Immature natural killer cell (primary cell): ENCODE measurements at regions not wholly inside any gene's neighbourhood (a gene's known extent, or its start where the extent isn't known, plus 50 kb on each side); places are given as distances from the start of the nearest gene placed in this dataset.

ENCODE experiments used
- DNase-seq, 3 donors: peaks; one replicate each; pipeline ENCODE4 v3.0.0; 2022; ENCODE audit warnings: mixed read lengths in 1 of 3
- H3K27ac Mint-ChIP-seq, 6 donors: one replicate each; pipeline ENCODE4 v1.8.0; 2020; ENCODE audit warnings: mixed read lengths in 6 of 6, mild to moderate bottlenecking in 5 of 6, inconsistent platforms in 4 of 6, moderate library complexity in 3 of 6
- H3K27me3 Mint-ChIP-seq, 3 donors: one replicate each; pipeline ENCODE4 v1.8.0; 2020 to 2021; ENCODE audit warnings: low read depth in 3 of 3, mild to moderate bottlenecking in 3 of 3, mixed read lengths in 3 of 3, moderate library complexity in 3 of 3, inconsistent platforms in 1 of 3
- H3K36me3 Mint-ChIP-seq, 3 donors: one replicate each; pipeline ENCODE4 v1.8.0; 2020; ENCODE audit warnings: mixed read lengths in 3 of 3, inconsistent platforms in 2 of 3, mild to moderate bottlenecking in 2 of 3
- H3K4me1 Mint-ChIP-seq, 2 donors: one replicate each; pipeline ENCODE4 v1.8.0; 2020; ENCODE audit warnings: inconsistent platforms in 2 of 2, mild to moderate bottlenecking in 2 of 2, mixed read lengths in 2 of 2, moderate library complexity in 1 of 2
- H3K4me3 Mint-ChIP-seq, 5 donors: one replicate each; pipeline ENCODE4 v1.8.0; 2020; ENCODE audit warnings: mild to moderate bottlenecking in 5 of 5, mixed read lengths in 5 of 5, inconsistent platforms in 3 of 5, moderate library complexity in 3 of 5
- H3K9me3 Mint-ChIP-seq, 6 donors: one replicate each; pipeline ENCODE4 v1.8.0; 2020; ENCODE audit warnings: mild to moderate bottlenecking in 6 of 6, mixed read lengths in 6 of 6, inconsistent platforms in 4 of 6, moderate library complexity in 3 of 6

DNA sequence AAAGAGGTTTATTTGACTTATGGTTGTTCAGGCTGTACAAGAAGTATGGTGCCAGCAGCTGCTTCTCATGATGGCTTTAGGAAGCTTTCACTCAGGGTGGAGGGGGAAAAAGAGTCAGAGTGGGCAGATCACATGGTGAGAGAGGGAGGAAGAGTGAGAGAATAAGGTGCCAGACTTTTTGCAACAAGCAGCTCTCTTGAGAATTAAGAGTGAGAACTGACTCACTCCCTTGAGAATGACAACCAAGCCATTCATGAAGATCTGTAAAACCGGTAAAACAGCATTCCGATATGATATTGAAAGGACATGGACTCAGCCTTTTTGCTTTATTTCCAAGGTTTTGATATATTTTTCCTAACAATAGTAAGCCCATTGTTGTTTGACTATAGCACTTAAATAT lies 501.2 kb downstream of the GALC start:
- no peaks in the 10 kb centered on the region for H3K36me3 Mint-ChIP-seq
- peaks cover 2 to 21% (median 4%) of the 10 kb centered on the region in 6 donors for H3K9me3 Mint-ChIP-seq
- H3K4me1 Mint-ChIP-seq: no peaks in the 10 kb centered on the region
- H3K27me3 Mint-ChIP-seq: no peaks in the 10 kb centered on the region
- no peak for DNase-seq
- no peak overlapping the region for H3K4me3 Mint-ChIP-seq
- no peak overlapping the region for H3K27ac Mint-ChIP-seq

- Mint-ChIP-seq H3K4me3 (no peak overlapping the region), H3K9me3 (peaks cover 0 to 34% (median 7%) of the 10 kb centered on the region in 6 donors), H3K36me3 (no peaks in the 10 kb centered on the region), H3K4me1 (no peaks in the 10 kb centered on the region), H3K27me3 (no peaks in the 10 kb centered on the region), H3K27ac (no peak overlapping the region)
- no peak for DNase-seq
Observed at GRCh38 chr14:87489196-87489819, 503.7 kb downstream of the GALC start.

DNA sequence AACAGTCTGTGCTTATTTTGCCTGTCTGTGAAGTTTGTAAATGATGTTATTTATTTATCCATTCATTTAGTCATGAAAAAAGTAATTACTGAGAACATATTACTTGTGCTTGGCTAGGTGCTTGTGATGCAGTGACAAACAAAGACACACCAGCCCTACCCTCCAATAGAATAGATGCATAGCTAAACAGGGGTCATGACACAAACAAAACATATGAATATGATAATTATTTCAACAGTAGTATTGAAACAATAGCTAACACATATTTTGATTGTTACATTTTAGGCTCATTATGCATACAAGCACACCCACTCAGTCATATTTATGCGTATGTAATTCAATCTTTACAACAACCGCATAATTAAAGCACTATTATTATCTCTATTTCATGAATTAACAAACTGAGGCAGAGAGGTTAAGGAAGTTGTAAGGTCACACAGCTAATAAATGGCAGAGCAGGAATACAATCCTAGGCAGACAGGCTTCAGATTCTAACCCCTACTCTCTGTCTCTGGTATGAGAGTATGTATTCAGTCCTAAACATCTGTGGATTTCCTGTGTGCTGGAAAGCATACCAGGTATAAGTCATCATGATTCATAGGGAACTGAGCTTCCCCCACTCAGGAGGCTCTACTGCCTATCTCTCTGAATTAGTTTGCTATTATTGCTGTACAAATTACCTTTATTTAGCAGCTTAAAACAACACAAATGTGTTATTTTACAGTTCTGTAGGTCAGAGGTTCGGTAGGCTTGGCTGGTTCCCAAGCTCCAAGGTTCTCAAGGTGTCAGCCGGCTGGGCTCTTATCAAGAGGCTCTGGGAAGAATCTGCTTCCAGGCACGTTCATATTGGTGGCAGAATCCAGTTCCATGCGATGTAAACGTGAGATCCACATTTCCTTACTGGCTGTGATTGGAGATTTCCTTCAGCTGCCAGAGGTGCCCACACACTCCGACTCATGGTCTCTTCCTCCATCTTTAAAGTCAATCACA lies 509.4 kb downstream of the GALC start:
- H3K9me3 Mint-ChIP-seq: peaks cover 6 to 48% (median 11%) of the 10 kb centered on the region in 6 donors

GRCh38 chr14:87468531-87468930 lies 524.5 kb downstream of the GALC start:
- H3K9me3 Mint-ChIP-seq: peaks cover 4 to 34% (median 10%) of the 10 kb centered on the region in 6 donors
- H3K27ac Mint-ChIP-seq: no peak overlapping the region
- H3K4me3 Mint-ChIP-seq: no peak overlapping the region
- DNase-seq: no peak
- no peaks in the 10 kb centered on the region for H3K27me3 Mint-ChIP-seq
- no peaks in the 10 kb centered on the region for H3K4me1 Mint-ChIP-seq
- no peaks in the 10 kb centered on the region for H3K36me3 Mint-ChIP-seq

More for the DNA sequence above, 509.4 kb downstream of the GALC start:
- DNase-seq: no peak
- Mint-ChIP-seq H3K36me3 (no peaks in the 10 kb centered on the region), H3K27ac (no peak overlapping the region), H3K4me3 (no peak overlapping the region), H3K4me1 (no peaks in the 10 kb centered on the region), H3K27me3 (peaks cover 0 to 8% (median 0%) of the 10 kb centered on the region in 3 donors)

GRCh38 chr14:87467578-87467977 lies 525.4 kb downstream of the GALC start:
- DNase-seq: no peak
- Mint-ChIP-seq H3K9me3 (peaks cover 4 to 40% (median 10%) of the 10 kb centered on the region in 6 donors), H3K27me3 (no peaks in the 10 kb centered on the region), H3K4me1 (no peaks in the 10 kb centered on the region), H3K27ac (no peak overlapping the region), H3K4me3 (no peak overlapping the region), H3K36me3 (no peaks in the 10 kb centered on the region)

GRCh38 chr14:87465770-87466169 lies 527.2 kb downstream of the GALC start:
- Mint-ChIP-seq H3K4me3 (no peak overlapping the region), H3K4me1 (no peaks in the 10 kb centered on the region), H3K9me3 (peaks cover 4 to 40% (median 7%) of the 10 kb centered on the region in 6 donors), H3K27ac (no peak overlapping the region), H3K36me3 (no peaks in the 10 kb centered on the region), H3K27me3 (no peaks in the 10 kb centered on the region)
- DNase-seq: no peak

DNA sequence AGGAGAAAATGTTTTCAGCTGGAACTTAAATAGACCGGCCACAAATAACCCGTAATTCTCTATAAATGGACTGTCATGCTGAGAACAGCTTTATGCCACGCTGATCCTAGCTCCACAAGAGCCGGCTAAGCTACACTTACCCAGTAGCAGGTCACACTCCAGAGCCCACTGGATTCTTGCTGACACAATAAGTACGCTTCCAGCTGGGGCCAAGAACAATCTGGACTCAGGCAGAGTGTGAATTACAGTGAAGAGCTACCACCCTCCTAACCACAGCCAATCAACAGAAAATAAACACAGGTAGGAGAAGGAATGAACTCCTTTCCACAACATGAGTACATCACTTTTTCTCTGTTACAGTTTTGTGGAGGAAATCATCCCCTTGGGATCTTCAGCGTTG lies 531.3 kb downstream of the GALC start:
- Mint-ChIP-seq H3K27me3 (no peaks in the 10 kb centered on the region), H3K4me1 (no peaks in the 10 kb centered on the region), H3K4me3 (no peak overlapping the region), H3K9me3 (peaks cover 4 to 46% (median 5%) of the 10 kb centered on the region in 6 donors), H3K36me3 (no peaks in the 10 kb centered on the region), H3K27ac (no peak overlapping the region)
- DNase-seq: no peak

DNA sequence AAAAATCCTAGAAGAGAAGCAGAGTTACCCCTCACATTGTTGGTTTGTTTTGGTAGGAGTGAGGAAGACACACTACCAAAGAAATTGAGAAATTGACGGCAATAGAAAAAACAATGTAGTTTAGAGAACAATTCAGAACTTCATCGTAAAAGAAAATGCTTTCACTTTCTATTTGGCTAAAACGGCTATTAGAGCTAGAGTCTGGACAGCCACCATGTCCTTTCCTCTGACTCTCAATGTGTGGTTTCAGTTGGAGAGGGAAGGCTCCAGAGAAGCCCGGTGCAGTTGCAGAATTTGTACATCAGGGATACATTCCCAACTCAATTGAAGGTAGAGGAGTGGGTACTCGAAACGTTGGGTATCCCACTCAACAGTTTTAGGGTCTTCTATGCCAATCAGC lies 535.3 kb downstream of the GALC start:
- H3K27me3 Mint-ChIP-seq: no peaks in the 10 kb centered on the region
- H3K27ac Mint-ChIP-seq: no peak overlapping the region
- H3K4me3 Mint-ChIP-seq: peak overlapping the region in 2 of 5 donors; percentile 26 to 72

DNA sequence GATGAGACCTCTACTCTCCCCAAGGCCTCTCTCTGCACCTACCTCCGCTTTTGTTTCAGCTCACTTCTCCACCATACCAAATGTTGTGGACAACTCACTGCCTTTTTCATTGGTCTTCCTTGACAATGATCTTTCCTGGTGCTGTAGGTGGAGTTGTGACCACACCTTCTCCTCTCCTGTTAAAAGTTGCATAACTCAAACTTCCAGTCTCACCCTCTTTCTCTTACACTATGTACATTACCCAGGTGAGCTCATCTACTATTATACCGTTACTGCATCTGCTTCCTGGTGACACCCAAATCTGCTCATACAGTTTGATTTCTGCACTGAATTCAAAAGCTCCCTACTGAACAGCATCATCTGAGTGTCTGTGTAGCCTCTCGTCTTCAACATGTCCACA lies 542.8 kb downstream of the GALC start:
- Mint-ChIP-seq H3K27ac (no peak overlapping the region), H3K27me3 (peaks cover 0 to 2% (median 0%) of the 10 kb centered on the region in 3 donors), H3K36me3 (no peaks in the 10 kb centered on the region), H3K4me3 (no peak overlapping the region), H3K9me3 (peaks cover 0 to 21% (median 2%) of the 10 kb centered on the region in 6 donors), H3K4me1 (no peaks in the 10 kb centered on the region)
- no peak for DNase-seq

More for the DNA sequence above, 535.3 kb downstream of the GALC start:
- H3K4me1 Mint-ChIP-seq: no peaks in the 10 kb centered on the region
- peaks cover 0 to 23% (median 8%) of the 10 kb centered on the region in 6 donors for H3K9me3 Mint-ChIP-seq
- H3K36me3 Mint-ChIP-seq: no peaks in the 10 kb centered on the region
- DNase-seq: no peak

- no peaks in the 10 kb centered on the region for H3K36me3 Mint-ChIP-seq
- no peak overlapping the region for H3K4me3 Mint-ChIP-seq
- peaks cover 0 to 2% (median 0%) of the 10 kb centered on the region in 3 donors for H3K27me3 Mint-ChIP-seq
- H3K4me1 Mint-ChIP-seq: no peaks in the 10 kb centered on the region
- DNase-seq: no peak
- H3K27ac Mint-ChIP-seq: no peak overlapping the region
- H3K9me3 Mint-ChIP-seq: peaks cover 0 to 14% (median 1%) of the 10 kb centered on the region in 6 donors
Observed at GRCh38 chr14:87449016-87449415, 544.0 kb downstream of the GALC start.

DNA sequence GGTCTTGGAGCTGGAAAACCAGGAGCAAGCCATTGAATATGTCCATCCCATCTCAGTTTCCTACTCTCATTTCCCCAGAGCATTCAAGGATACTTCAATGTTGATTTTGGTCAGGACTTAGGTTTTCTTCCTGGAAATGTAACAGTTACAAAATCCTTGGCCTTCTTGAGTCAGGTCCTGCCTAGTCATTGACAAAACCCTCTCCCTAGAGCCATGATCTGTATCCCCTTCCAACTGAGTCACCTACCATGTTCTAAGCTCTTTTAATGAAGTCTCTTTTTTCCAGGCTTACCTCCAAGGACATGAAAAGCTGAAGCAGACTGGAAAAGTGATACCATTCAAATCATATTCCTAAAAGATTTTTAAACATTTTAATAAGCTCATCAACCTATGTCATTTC lies 549.2 kb downstream of the GALC start:
- DNase-seq: no peak
- H3K27ac Mint-ChIP-seq: no peak overlapping the region
- H3K9me3 Mint-ChIP-seq: peaks cover 1 to 18% (median 6%) of the 10 kb centered on the region in 6 donors
- no peaks in the 10 kb centered on the region for H3K4me1 Mint-ChIP-seq
- H3K36me3 Mint-ChIP-seq: no peaks in the 10 kb centered on the region
- H3K27me3 Mint-ChIP-seq: peaks cover 0 to 2% (median 0%) of the 10 kb centered on the region in 3 donors
- no peak overlapping the region for H3K4me3 Mint-ChIP-seq

DNA sequence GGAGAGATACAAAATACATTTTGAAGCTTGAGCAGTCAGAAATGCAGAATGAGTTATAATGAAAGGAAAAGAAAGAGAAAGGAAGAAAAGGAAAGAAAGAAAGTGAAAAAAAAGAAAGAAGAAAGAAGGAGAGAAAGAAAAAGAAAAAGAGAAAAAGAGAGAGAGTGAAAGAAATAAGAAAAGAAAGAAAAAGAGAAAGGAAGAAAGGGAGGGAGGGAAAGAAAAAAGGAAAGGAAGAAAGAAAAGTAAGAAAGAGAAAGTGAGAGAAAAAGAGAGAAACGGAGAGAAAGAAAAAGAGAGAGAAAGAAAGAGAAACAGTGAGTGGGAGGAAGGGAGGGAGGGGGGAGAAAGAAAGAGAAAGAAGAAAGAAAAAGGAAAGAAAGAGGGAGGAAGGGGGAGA lies 549.9 kb downstream of the GALC start:
- Mint-ChIP-seq H3K4me3 (no peak overlapping the region), H3K9me3 (peaks cover 1 to 24% (median 6%) of the 10 kb centered on the region in 6 donors), H3K27ac (no peak overlapping the region), H3K4me1 (no peaks in the 10 kb centered on the region), H3K27me3 (peaks cover 0 to 2% (median 0%) of the 10 kb centered on the region in 3 donors), H3K36me3 (no peaks in the 10 kb centered on the region)
- no peak for DNase-seq

GRCh38 chr14:87437158-87437557 lies 555.8 kb downstream of the GALC start:
- Mint-ChIP-seq H3K4me1 (no peaks in the 10 kb centered on the region), H3K9me3 (peaks cover 0 to 34% (median 13%) of the 10 kb centered on the region in 6 donors), H3K36me3 (no peaks in the 10 kb centered on the region), H3K4me3 (no peak overlapping the region), H3K27me3 (peaks cover 0 to 2% (median 0%) of the 10 kb centered on the region in 3 donors), H3K27ac (no peak overlapping the region)
- DNase-seq: no peak

DNA sequence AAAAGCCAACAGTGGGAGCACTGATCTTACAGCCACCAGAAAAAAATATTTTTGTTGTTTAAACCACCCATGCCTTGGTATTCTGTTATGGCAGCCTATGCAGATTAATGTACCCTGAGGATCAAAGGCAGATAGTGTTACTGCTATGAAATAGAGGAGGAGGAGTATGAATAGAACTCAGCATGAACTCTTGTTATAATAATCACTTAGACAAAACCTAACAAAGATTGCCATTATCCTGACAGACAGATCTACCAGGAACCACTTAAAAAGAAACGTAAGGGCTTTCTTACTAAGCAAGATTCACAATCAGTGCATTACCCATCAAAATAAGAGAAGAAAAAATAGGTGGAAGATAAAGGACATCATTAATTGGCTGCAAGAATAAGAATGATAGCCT lies 558.3 kb downstream of the GALC start:
- H3K27me3 Mint-ChIP-seq: no peaks in the 10 kb centered on the region
- H3K4me3 Mint-ChIP-seq: no peak overlapping the region
- no peaks in the 10 kb centered on the region for H3K4me1 Mint-ChIP-seq
- H3K27ac Mint-ChIP-seq: no peak overlapping the region
- peaks cover 2 to 42% (median 19%) of the 10 kb centered on the region in 6 donors for H3K9me3 Mint-ChIP-seq
- DNase-seq: no peak
- H3K36me3 Mint-ChIP-seq: no peaks in the 10 kb centered on the region
